DMS79 (cell line): ENCODE measurements at regions not wholly inside any gene's neighbourhood (a gene's known extent, or its start where the extent isn't known, plus 50 kb on each side); places are given as distances from the start of the nearest gene placed in this dataset.

Source experiments
- DNase-seq: peaks from one replicate; lab custom pipeline; 2025; lab: John Stamatoyannopoulos, UW

DNA sequence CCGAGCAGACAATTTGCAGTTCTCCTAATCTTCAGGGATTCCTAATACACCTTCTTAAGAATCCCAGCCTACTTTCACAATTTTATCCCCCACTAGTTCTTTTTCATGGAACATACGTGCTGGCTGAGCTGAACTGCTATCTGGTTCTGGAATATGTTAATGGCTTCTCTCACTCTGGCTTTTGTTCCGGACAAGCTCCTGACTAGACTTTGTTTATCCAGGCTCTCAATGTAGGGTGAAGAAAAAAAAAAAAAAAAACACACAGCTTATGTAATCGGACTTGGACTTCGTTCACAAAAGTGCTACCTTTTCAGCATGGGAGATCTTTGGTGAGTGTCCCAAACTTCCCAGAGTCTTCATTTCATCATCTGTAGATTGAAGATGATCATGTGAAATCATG is 555.4 kb upstream of the CPEB2 start:
- no peak for DNase-seq

DNA sequence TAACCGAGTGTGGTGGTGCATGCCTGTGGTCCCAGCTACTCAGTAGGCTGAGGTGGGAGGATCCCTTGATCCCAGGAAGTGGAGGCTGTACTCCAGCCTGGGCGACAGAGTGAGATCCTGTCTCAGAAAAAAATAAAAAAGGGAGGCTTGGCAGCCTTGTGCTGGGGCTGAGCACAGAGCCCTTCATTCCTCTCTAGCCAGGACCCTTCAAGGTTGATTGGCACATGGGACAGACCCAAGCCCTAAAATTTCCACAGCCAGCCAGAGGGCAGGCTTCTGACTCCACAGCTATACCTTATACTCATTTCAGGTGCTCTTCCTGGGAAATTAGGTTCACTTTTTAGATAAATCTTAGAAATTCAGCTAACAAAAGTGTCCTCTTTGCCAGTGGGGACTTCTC is 553.0 kb upstream of the CPEB2 start:
- DNase-seq, result no peak

DNA sequence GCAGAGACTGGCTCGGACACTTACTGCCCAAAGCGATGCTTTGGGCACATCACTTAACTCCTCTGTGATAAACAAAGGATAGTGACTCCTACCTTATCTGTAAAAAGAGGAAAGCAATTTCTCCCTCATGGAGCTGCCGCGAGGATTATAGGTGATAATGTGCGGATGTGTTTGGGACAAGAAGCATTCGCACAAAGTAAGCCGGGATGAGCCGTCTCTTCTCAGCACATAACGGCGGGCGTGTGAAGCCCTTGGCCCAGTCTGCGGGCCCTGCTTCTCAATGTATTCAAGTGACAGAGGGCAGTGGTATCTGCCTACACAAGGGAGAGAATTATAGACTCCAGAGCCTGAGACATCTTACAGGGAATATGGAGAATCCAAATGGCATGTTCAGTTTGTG is 550.3 kb upstream of the CPEB2 start:
- DNase-seq, result no peak

DNA sequence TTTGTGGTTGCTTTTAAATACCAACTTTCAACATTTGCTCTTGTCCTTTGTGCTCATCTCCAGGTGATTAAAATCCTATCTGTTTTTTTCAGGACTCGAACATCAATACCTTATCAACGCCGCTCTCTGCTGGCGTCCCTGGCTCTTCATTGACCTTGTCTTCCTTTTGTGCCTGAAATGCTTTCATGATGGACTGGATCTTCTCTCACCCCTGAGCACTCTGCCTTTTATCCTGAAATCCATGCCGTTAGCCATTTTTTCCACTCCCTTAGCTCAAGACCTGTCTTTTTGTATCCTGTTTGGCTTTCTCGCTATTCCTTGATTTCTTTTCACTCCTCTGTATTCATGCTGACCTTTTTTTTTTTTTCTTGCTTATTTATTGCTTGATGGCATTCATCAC is 549.5 kb upstream of the CPEB2 start:
- DNase-seq, result no peak

DNA sequence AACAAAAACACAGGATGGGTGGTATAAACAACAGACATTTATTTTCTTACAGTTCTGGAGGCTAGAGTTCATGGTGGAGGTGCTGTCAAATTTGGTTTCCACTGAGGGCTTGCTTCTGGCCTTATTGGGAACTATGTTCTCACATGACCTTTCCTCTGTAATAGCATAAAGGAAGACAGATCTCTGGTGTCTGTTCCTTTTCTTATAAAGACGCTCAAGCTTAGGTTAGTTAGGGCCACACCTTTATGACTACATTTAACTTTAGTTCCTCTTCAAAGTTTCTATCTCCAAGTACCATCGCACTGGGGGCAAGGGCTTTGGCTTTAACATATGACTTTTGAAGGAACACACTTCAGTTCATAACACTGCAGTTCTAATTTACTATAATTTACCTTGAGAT is 543.8 kb upstream of the CPEB2 start:
- no peak for DNase-seq

DNA sequence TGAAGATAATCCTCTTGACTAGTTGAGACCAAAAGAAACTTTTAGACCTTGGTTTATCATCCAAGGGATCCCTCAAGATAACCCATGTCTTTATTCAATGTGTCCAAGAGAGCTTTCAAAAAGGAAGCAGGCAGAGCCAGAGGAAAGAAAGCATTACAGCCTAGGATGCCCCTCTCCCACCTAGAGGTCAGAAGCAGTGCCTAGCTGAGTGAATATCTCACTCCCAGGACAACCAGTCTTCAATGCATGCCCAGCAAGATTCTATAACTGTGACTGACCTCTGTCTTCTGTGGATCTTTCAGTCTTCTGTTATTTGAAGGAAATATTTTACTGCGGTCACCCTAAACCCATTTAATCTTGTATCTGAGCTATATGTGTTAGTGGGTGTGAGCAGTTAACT is 537.2 kb upstream of the CPEB2 start:
- no peak for DNase-seq

DNA sequence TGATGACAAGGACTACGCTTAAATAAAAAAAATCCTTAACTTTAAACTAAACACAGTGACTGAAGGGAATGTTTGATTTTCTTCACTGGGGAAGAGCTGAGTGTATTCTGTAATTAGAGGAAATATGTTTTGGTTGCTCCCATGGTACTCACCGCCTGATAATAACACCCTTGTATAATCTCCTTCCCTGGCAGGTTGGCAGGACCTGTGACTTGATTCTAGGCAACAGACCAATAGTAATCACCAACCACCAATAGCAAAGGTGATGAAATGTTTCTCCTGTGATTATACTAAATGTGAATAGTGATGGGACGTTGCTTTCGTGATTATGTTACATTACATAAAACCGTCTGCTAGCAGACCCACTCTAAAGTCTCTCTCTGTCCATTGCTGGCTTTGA is 536.8 kb upstream of the CPEB2 start:
- DNase-seq, result no peak

DNA sequence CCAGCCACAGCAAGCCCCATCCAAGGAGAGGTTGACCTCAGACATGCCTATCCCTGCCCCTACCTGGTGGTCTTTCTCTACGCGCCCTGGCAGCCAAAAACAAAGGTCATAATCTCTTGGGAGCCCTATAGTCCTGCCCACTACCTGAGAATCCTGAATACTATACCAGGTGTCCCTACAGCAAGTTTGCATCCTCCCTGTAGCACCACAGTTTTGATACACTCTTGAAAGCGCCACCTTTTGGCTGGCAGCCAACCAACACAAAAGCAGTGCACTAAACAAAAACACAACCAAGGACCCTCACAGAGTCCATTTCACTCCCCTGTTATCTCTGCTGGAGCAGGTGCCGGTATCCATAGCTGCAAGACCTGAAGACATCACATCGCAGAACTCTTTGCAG is 523.8 kb upstream of the CPEB2 start:
- DNase-seq, result no peak

DNA sequence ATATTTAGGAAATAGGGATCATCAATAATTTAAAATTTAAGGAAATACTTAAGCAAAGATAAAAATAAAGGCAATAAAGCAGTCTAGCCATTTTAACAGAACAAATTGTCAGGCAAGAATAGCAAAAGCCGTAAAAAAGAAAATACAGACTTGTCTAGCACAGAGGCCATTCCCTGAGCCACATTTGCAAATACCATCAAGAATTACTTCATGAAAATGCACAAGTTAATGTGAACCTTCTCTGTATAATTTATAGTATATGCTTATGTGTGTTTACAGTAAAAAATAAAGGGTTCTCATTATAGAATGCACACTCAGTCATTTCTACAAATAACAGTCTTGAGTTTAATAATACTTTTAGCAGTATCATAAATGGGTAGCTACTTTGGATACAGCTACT is 505.9 kb upstream of the CPEB2 start:
- no peak for DNase-seq

DNA sequence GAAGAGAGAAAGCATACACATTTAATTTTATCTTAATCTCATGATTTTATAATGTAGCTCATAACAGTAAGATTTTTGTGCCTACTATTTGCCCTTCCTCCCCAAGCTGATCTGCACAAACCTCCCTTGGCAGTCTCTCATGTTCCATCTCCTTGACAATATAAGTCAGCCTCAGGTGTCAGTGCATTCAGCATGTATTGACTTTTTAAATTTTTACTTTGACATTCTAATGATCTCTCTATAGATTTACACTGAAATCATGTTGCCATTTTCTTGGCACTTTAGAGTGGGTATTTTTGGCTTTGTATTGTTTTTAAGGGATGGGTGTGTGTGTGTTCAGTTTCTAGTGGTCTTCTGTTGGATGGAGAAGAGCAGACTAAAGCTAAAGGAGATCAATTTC is 505.3 kb upstream of the CPEB2 start:
- DNase-seq, result no peak

DNA sequence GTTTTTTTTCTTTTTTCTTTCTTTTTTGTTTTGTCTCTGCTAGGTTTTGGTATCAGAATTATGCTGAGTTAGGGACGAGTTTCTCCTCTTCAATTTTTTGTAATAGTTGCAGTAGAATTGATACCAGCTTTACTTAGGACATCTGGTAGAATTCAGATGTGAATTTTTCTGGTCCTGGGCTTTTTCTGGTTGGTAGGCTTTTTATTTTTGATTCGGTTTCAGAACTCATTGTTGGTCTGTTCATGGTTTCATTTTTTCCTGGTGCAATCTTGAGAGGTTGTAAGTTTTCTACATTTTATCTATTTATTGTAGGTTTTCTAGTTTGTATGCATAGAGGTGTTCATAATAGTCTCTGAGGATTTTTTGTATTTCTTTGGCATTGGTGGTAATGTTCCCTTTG is 498.1 kb upstream of the CPEB2 start:
- DNase-seq, result no peak

DNA sequence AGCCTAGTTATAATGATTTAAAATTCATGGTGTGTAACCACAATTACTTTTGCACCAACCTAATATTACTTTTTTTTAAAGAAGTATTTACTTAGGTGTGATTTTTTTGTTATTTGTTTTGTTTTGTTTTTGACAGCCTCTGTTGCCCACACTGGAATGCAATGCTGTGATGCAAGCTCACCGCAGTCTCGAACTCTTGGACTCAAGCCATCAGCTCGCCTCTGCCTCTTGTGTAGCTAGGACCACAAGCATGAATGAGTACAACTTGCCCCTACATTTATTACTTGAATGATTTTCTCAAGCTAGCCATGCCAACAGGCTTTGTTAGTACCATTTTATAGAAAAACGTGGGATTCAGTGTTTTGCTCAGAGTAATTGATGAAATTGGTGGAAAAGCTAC is 488.8 kb upstream of the CPEB2 start:
- no peak for DNase-seq

DNA sequence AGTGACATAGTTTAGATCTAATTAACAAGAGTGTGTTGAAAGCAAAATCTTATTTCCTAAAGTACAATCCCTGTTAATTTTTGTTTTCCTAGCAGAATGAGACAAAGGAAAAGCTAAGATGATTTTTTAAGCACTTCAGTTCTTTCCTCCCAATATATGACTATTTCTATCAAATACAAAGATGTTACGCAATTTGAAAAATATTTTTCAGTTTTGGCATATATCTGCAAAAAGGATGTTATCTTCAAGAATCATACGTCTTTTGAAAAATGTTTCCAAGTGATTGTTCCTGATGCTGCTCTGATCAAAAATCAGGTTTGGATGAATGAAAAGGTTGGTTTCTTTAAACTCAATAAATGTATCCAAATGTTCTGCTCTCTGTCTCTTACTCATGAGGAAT is 486.7 kb upstream of the CPEB2 start:
- no peak for DNase-seq

DNA sequence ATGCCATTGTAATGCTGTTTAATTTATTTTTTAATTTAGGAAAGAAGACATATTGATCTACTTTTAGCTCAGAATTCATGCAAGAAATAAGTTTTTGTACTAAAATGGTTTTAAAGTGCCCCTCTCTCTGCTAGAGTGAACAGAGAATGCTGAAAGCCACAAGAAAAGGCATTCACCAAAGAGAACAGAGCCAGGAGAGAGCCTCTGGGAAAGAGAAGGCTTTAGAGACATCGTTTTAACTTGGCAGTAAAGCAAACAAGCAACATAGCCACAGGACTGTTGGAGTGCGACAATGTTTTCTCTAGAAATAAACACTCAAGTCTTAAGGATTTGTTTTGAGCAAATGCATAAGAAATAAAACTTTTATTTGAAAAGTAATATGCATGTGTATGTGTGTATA is 484.1 kb upstream of the CPEB2 start:
- no peak for DNase-seq

DNA sequence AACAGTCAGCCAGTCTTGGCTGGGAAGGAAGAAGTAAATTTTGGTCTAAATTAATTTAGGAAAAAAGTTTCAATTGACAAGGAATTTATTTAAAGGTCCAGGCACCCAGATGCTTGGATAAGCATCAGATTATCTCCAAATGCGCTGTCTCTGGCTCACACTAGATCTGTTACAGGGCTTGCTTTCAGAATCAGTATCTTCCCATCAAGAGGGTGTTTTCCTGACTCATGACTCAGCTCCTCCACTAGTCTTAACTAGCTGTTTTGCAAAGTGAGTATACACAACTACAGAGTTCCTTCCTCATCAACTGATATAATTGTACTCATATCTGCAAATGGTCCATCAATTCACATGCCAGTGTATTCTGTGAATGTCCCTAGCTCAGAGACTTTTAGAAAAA is 482.1 kb upstream of the CPEB2 start:
- DNase-seq, result no peak

DNA sequence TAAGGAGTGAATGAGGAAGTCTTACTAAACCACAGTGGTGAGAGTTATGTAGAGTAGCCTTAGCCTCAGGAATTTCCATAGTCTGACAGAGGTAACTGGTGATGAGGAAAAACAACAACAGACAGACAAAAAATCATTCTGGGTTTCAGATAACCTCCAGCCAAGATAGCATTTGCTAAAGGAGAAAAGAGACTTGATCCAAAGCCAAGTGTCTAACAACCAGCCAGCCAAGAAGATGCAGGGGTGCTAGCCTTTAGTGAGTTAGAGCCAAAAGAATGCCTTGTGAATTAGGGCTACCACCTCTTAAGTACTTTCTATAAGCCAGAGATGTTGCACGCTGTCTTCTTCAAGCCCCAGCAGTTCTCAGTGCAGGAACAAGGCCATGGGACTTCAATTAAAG is 478.0 kb upstream of the CPEB2 start:
- no peak for DNase-seq

DNA sequence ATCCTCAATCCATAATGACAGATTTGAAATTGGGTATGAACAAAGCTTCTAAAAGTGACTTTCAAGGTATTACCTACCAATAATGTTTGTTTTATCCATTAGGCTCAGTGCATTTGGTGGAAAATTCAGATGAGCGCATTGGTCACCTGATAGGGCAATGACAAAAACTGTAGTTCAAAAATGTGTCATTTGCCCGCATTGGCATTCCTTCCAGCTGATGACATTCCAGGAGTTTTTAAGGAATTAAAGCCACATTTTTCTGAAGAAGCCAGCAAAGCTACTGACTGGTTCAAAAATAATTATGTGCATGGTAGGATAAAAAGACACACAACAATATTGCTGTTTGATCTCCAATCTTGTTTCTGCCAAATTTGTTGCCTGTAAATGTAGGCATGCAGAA is 473.4 kb upstream of the CPEB2 start:
- DNase-seq, result no peak

DNA sequence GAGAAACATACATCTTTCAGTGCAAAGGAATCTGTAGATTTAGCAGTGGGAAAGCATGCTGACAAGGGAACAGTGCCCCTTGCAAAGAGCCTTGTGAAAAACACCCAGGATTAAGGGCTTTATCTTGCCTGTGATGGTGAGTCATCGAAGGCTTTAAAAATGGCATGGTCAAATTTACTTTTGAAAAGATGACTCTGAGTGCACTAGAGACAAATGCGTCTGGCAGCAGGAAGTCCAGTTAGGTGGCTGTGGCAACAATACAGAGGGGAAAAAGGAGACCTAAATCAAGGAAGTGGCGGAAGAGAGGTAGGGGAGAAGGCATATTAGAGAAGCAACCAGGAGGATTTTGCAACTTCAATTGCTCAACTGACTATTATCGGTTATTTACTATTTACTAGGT is 472.6 kb upstream of the CPEB2 start:
- no peak for DNase-seq

DNA sequence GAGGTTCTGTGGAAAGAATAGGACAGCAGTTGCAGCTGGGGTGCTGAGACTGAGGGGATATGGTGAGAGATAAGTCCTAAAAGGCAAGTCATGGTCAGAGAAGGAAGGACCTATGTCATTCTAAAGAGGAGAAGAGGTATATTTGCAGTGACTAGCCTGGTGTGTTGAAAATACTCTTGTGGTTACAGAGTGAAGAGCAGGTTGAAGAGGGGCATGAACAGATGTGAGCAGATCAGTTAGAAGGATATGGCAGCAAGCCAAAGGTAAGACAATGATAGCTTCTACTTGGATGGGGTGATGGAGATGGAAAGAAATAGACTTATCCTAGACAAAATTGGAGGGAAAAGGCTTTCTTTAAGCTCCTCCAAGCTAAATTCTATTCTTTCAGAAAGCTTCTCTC is 469.8 kb upstream of the CPEB2 start:
- no peak for DNase-seq

DNA sequence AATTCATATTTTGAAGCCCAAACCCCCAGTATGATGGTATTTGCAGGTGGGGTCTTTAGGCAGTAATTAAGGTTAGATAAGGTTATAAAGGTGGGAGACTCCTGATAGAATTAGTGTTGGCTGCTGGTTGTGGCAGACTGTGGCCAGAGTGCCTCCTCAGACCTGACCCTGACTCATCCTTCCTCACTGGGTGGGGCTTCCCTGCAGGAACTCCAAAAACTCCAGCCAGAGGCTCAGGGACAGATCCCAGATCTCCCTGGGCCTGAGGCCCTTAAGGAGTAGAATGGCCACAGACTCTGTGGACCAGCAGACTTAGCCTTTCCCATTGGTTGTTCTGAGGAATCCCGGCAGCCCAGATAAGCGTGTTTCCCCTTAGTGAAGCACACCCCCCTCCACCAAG is 463.0 kb upstream of the CPEB2 start:
- DNase-seq, result no peak

DNA sequence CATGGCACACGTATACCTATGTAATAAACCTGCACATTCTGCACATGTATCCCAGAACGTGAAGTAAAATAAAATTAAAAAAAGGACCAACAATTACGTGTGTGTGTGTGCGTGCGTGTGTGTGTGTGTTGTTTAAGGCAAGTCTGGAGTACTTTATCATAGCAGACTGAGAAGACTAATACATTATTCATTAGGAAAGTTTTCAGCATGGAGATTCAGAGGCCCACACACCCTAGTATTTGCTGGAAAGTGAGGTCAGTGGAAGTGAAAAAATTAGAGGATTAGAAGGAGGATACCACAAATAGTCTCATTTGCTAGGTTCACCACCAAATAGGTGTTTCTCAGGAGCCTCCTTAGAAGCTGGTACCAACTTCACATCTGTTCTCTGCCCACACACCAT is 457.1 kb upstream of the CPEB2 start:
- no peak for DNase-seq

DNA sequence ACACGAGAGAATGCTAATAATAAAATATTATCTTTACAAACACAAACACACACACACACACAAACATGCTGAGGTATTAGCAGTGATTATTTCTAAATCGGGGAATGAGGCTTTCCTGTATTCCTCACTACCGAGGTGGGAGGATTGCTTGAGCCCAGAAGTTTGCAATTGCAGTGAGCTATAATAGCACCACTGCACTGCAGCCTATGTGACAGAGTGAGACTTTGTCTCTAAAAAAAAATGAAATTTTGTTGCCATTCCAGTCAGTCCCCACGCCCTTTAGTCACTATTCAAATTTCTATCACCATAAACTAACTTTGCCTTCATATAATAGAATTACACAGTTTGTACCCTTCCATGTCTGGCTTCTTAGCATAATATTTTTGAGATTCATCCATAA is 456.5 kb upstream of the CPEB2 start:
- no peak for DNase-seq

DNA sequence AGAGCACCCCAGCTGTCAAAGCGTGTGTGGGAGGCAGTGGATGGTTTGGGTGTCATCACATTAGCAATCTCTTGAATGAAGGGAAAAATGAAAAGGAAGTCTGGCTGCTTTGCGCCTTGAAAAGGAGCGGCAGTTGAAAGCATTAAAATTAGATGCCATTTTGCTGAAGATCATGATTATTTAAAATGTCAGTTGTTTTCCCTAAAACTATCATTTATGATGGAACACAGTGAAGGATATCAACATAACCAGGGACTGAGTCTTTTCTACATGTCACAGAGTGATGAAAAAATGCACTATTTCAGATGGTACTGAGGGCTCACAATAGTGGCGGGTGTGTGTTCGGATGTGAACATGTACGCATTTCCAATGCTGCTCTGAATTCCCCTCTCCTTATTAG is 450.2 kb upstream of the CPEB2 start:
- no peak for DNase-seq

DNA sequence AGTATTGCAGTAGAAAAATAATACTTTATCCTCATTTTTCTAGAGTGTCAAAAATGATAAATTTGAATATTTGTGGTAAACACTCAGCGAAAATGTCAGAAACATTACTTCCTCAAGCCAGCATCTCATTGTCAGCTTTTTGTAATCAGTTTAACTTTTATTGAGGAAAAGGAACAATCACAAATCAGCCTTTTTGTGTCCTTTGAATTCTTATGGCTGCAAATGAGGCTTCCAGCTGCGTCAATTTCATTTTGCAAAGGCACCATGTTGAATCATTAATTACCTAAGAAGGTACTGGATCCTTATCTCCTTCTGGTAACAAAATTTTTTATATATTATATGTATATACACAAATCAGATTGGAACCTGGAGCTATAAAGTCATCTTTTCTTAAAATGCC is 442.6 kb upstream of the CPEB2 start:
- DNase-seq, result no peak

DNA sequence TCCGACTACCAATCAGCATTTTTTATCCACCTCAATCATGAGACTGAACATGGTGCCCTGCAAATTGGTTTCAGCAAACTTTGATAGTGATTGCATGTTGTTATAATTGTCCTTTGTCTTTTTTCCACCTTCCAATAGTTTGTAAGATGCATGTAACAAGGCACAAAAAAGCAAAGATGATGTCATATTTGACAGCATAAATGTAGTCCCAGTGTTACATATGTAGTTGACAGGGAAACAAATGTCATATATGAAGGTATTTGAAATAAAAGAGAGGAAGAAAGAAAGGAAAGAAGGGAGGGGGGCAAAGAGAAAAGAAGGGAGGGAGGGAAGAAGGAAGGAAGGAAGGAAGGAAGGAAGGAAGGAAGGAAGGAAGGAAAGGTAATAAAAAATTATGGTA is 441.7 kb upstream of the CPEB2 start:
- DNase-seq, result no peak

DNA sequence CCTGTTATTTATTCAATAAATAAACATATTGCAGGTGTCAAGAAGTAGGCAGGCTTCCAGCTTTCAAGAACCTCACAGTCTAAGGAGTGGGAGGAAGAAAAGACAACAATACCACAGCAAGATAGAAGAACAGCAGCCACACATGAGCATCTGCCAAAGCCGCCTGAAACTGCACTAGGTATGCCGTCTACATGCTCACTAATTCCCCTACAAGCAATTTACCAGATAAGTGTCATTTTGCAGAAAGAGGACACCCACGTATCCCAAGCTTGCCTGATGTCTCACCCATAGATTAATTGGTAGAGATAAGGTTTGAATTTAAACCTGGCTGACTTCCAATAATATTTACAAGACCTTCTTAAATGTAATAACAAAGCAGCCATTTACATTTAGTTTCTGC is 439.4 kb upstream of the CPEB2 start:
- no peak for DNase-seq
